GM06990 (cell line): ENCODE measurements at regions not wholly inside any gene's neighbourhood (a gene's known extent, or its start where the extent isn't known, plus 50 kb on each side); places are given as distances from the start of the nearest gene placed in this dataset.

Experiments
- DNase-seq: peaks from one replicate; pipeline ENCODE4 v3.0.0-alpha.2; 2011; ENCODE audit not compliant: insufficient read length; ENCODE audit errors: extremely low read depth
- H3K27me3 ChIP-seq: replicated peaks from 2 replicates; pipeline ENCODE4 v1.6.0; 2011; ENCODE audit warnings: low read length; ENCODE audit not compliant: control insufficient read depth, insufficient read depth
- H3K36me3 ChIP-seq: 2 replicates; pipeline ENCODE4 v1.5.1; 2011; ENCODE audit warnings: low read length; ENCODE audit not compliant: control insufficient read depth, insufficient read depth
- H3K4me3 ChIP-seq: replicated peaks from 2 replicates; pipeline ENCODE4 v1.5.1; 2011; ENCODE audit warnings: low read depth, mild to moderate bottlenecking, control low read depth, low read length
- CTCF ChIP-seq: IDR thresholded peaks from 2 replicates; pipeline ENCODE4 v1.5.1; 2011; ENCODE audit warnings: low read length, control low read depth, mild to moderate bottlenecking, inconsistent platforms; ENCODE audit not compliant: insufficient read depth, poor library complexity, severe bottlenecking

- TF ChIP-seq CTCF: no peak
Measured at GRCh38 chr10:59523851-59524250, 161.5 kb upstream of the FAM13C start.

DNA sequence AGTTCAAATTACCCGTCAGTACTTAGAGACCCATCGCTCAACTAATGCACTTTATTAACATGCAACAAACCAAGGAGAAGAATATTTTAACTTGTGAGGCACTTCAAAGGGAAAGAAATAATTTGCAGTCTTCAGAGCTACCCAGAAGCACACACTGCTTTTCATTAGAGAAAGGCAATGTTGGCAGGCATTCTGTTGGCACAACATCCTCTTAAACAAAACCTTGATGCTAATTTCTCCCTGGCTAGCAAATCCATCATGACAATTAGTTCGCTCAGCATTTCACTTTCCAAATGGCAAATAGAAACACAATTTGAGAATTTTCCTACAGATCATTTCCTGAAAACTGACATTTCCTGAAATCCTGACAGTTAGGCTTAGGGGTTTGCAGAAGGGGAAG is 155.6 kb upstream of the FAM13C start:
- no peak for TF ChIP-seq CTCF
- no peak for DNase-seq
- Histone ChIP-seq H3K4me3 (no peak overlapping the region), H3K36me3 (no peaks in the 10 kb centered on the region), H3K27me3 (no peaks in the 10 kb centered on the region; the same call in 1 of the 2 replicates)

More at GRCh38 chr10:59523851-59524250, 161.5 kb upstream of the FAM13C start:
- Histone ChIP-seq H3K4me3 (no peak overlapping the region), H3K27me3 (no peaks in the 10 kb centered on the region), H3K36me3 (no peaks in the 10 kb centered on the region)
- DNase-seq: no peak

GRCh38 chr10:59517341-59517899 is 155.1 kb upstream of the FAM13C start:
- DNase-seq: no peak
- no peaks in the 10 kb centered on the region; the same call in 1 of the 2 replicates for H3K27me3 ChIP-seq
- no peak overlapping the region for H3K4me3 ChIP-seq
- H3K36me3 ChIP-seq: no peaks in the 10 kb centered on the region
- no peak for TF ChIP-seq CTCF

DNA sequence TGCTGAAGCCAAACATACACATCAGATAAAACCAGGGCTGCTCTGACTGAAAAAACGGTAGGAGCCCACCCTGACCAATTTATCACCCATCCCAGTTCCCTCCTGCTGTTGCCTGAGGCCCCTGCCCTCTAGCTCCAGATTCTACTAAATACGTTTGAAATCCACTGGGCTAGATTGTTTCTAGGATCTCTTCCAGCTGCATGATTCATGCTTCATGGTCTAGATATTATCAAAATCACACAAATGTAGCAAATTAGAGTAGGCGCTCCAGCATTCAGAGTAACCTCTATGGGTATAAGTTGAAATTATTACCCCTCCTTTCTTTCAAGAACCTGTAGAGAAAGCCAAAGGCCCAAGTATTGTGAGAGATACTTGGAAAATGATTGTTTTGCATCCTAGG is 151.2 kb upstream of the FAM13C start:
- DNase-seq: no peak
- no peak for TF ChIP-seq CTCF
- H3K36me3 ChIP-seq: no peaks in the 10 kb centered on the region

DNA sequence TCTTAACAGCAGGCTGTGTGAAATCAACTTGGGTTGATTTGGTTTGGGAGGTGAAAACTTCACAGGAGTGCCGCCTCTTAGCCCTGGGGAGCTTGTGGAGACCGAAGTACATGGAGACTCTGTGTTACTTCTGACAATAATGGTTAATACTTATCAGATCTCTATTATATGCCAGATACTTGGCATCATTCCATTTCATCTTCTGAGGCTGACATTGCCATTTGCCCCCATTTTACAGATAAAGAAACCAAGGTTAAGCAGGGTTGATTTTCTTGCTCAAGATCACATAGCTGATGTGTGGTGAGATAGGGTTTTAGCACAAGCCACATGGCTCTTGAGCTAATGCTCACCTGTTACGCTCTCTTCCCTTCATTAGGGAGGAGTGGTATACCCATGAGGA is 150.6 kb upstream of the FAM13C start:
- Histone ChIP-seq H3K27me3 (no peaks in the 10 kb centered on the region), H3K4me3 (no peak overlapping the region), H3K36me3 (no peaks in the 10 kb centered on the region)
- no peak for DNase-seq
- no peak for TF ChIP-seq CTCF

More for the DNA sequence above, 151.2 kb upstream of the FAM13C start:
- Histone ChIP-seq H3K4me3 (no peak overlapping the region), H3K27me3 (no peaks in the 10 kb centered on the region; the same call in 1 of the 2 replicates)

GRCh38 chr10:59508956-59509355 is 146.6 kb upstream of the FAM13C start:
- no peaks in the 10 kb centered on the region for H3K27me3 ChIP-seq
- DNase-seq: no peak
- H3K4me3 ChIP-seq: no peak overlapping the region
- TF ChIP-seq CTCF: no peak
- H3K36me3 ChIP-seq: no peaks in the 10 kb centered on the region
